Naive B cell (primary cell): ENCODE measurements at regions not wholly inside any gene's neighbourhood (a gene's known extent, or its start where the extent isn't known, plus 50 kb on each side); places are given as distances from the start of the nearest gene placed in this dataset.

Experiments used
- ATAC-seq, 2 donors: fragments of 150-1000 bp; cut with Tn5 transposase; 2 replicates each; pipeline ENCODE4 v1.10.0; 2021; ENCODE audit warnings: low read depth in 2 of 2, mild to moderate bottlenecking in 2 of 2, moderate library complexity in 2 of 2
- DNase-seq: peaks from one replicate; pipeline ENCODE4 v3.0.0; 2022
- H3K27ac Mint-ChIP-seq, 6 donors: one replicate each; pipeline ENCODE4 v1.8.0; 2020 to 2022; ENCODE audit warnings: mild to moderate bottlenecking in 6 of 6, mixed read lengths in 6 of 6, moderate library complexity in 5 of 6, inconsistent platforms in 2 of 6
- H3K27me3 Mint-ChIP-seq, 3 donors: one replicate each; pipeline ENCODE4 v1.8.0; 2021 to 2022; ENCODE audit warnings: mixed read lengths in 3 of 3, mild to moderate bottlenecking in 1 of 3
- H3K36me3 Mint-ChIP-seq, 2 donors: one replicate each; pipeline ENCODE4 v1.8.0; 2020 to 2022; ENCODE audit warnings: mixed read lengths in 2 of 2, inconsistent platforms in 1 of 2, mild to moderate bottlenecking in 1 of 2
- H3K4me1 Mint-ChIP-seq, 3 donors: one replicate each; pipeline ENCODE4 v1.8.0; 2020 to 2022; ENCODE audit warnings: mixed read lengths in 3 of 3, inconsistent platforms in 1 of 3, mild to moderate bottlenecking in 1 of 3, moderate library complexity in 1 of 3
- H3K4me3 Mint-ChIP-seq, 8 donors: one replicate each; pipeline ENCODE4 v1.8.0; 2020 to 2022; ENCODE audit warnings: mild to moderate bottlenecking in 8 of 8, mixed read lengths in 8 of 8, moderate library complexity in 8 of 8, inconsistent platforms in 2 of 8
- H3K9me3 Mint-ChIP-seq, 7 donors: one replicate each; pipeline ENCODE4 v1.8.0; 2020 to 2022; ENCODE audit warnings: mixed read lengths in 7 of 7, mild to moderate bottlenecking in 5 of 7, inconsistent platforms in 2 of 7, moderate library complexity in 1 of 7

GRCh38 chr4:154078504-154079350 lies 289.8 kb upstream of the SFRP2 start:
- Mint-ChIP-seq H3K27me3 (no peaks in the 10 kb centered on the region), H3K4me3 (no peak overlapping the region), H3K4me1 (no peaks in the 10 kb centered on the region), H3K27ac (no peak overlapping the region), H3K9me3 (peaks cover 0 to 2% (median 0%) of the 10 kb centered on the region in 7 donors), H3K36me3 (no peaks in the 10 kb centered on the region)
- no peak for ATAC-seq
- no peak for DNase-seq

- Mint-ChIP-seq H3K27me3 (no peaks in the 10 kb centered on the region), H3K4me3 (no peak overlapping the region), H3K9me3 (peaks cover 0 to 9% (median 2%) of the 10 kb centered on the region in 7 donors), H3K27ac (no peak overlapping the region), H3K36me3 (no peaks in the 10 kb centered on the region), H3K4me1 (no peaks in the 10 kb centered on the region)
- no peak for DNase-seq
- ATAC-seq: no peak
Measured at GRCh38 chr4:154076921-154077320, 288.0 kb upstream of the SFRP2 start.

DNA sequence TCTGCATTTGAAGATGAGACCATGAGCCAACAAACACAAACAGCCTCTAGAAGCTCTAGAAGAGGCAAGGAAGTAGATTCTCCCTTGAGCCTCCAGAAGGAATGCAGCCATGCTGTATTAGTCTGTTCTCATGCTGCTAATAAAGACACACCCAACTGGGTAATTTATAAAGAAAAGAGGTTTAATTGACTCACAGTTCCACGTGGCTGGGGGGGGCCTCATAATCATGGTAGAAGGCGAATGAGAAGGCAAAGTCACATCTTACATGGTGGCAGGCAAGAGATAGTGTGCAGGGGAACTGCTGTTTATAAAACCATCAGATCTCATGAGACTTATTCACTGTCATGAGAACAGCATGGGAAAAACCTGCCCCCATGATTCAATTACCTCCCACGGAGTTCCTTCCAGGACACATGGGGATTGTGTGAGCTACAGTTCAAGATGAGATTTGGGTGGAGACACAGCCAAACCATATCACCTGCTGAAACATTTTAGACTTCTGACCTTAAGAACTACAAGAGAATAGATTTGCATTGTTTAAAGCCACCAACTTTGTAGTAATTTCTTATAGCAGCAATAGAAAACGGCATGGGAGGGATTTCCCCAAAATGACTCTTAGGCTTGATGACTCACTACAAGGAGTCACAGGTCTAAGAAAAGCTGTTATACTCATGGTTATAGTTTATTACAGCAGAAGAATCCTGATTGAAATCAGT lies 284.4 kb upstream of the SFRP2 start:
- Mint-ChIP-seq H3K27me3 (no peaks in the 10 kb centered on the region), H3K36me3 (no peaks in the 10 kb centered on the region), H3K4me1 (no peaks in the 10 kb centered on the region), H3K27ac (no peak overlapping the region), H3K9me3 (peaks cover 0 to 10% (median 4%) of the 10 kb centered on the region in 7 donors), H3K4me3 (no peak overlapping the region)
- ATAC-seq: no peak
- DNase-seq: no peak

DNA sequence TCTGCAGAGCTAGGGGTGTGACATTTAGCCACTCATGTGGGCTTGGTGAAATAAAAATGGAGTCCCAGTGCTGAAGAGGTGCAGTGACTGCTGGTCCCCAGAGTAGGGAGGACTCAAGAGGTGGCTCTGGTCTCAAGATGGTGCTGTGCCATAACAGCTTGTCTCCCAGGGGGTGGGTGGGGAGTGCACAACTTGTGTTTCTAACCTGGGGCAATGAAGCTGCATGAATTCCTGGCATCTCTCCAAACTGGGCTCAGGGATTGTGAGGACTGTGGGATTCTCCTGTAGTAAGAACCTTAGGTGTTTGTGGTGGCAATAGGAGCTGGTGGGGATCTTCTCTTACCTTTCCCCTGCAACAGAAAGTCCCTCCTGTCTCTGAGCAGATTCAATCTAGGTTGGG lies 278.9 kb upstream of the SFRP2 start:
- Mint-ChIP-seq H3K36me3 (peaks cover 0 to 14% of the 10 kb centered on the region in 2 donors), H3K4me3 (no peak overlapping the region), H3K27me3 (no peaks in the 10 kb centered on the region), H3K27ac (no peak overlapping the region), H3K9me3 (peaks cover 7 to 33% (median 16%) of the 10 kb centered on the region in 7 donors), H3K4me1 (no peaks in the 10 kb centered on the region)
- ATAC-seq (no peak), DNase-seq (no peak)

- H3K9me3 Mint-ChIP-seq: peaks cover 5 to 29% (median 15%) of the 10 kb centered on the region in 7 donors
- no peaks in the 10 kb centered on the region for H3K27me3 Mint-ChIP-seq
- H3K4me3 Mint-ChIP-seq: no peak overlapping the region
- H3K36me3 Mint-ChIP-seq: peaks cover 0 to 14% of the 10 kb centered on the region in 2 donors
- H3K27ac Mint-ChIP-seq: no peak overlapping the region
- no peak for ATAC-seq
- no peak for DNase-seq
- H3K4me1 Mint-ChIP-seq: no peaks in the 10 kb centered on the region
Measured at GRCh38 chr4:154065368-154065767, 276.5 kb upstream of the SFRP2 start.

- Mint-ChIP-seq H3K27me3 (no peaks in the 10 kb centered on the region), H3K27ac (no peak overlapping the region), H3K36me3 (peaks cover 0 to 14% of the 10 kb centered on the region in 2 donors), H3K4me3 (no peak overlapping the region), H3K4me1 (no peaks in the 10 kb centered on the region), H3K9me3 (peaks cover 5 to 29% (median 15%) of the 10 kb centered on the region in 7 donors)
- DNase-seq (no peak), ATAC-seq (no peak)
Measured at GRCh38 chr4:154064244-154064643, 275.4 kb upstream of the SFRP2 start.

- no peak for ATAC-seq
- H3K9me3 Mint-ChIP-seq: peaks cover 0 to 30% (median 21%) of the 10 kb centered on the region in 7 donors
- peaks cover 0 to 6% (median 5%) of the 10 kb centered on the region in 3 donors for H3K27me3 Mint-ChIP-seq
- no peak for DNase-seq
- no peak overlapping the region for H3K4me3 Mint-ChIP-seq
- H3K27ac Mint-ChIP-seq: no peak overlapping the region
- H3K4me1 Mint-ChIP-seq: no peaks in the 10 kb centered on the region
- peaks cover 0 to 11% of the 10 kb centered on the region in 2 donors for H3K36me3 Mint-ChIP-seq
Measured at GRCh38 chr4:154049457-154050181, 260.7 kb upstream of the SFRP2 start.

DNA sequence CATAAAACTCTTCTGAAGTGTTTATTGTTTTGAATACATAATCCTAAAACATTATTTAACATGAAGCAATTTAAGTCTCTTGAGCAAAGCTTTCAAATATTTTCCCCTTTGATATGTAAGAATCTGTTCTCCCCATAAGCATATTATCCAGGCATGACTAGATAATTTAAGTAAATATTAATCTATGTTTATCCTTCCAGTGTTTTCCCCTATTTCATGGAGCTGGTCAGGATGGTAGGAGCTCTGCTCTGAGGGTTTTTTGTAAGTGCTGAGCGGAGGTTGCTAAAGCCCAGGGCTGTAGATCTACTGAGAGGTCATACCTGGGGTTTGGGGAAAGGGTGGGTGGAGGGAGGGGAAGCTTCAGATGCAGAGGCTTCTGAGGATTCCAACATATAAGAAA lies 258.9 kb upstream of the SFRP2 start:
- DNase-seq: no peak
- no peaks in the 10 kb centered on the region for H3K36me3 Mint-ChIP-seq
- no peak for ATAC-seq
- peaks cover 0 to 11% (median 5%) of the 10 kb centered on the region in 7 donors for H3K9me3 Mint-ChIP-seq
- H3K4me3 Mint-ChIP-seq: no peak overlapping the region
- H3K27ac Mint-ChIP-seq: no peak overlapping the region
- peaks cover 0 to 6% (median 5%) of the 10 kb centered on the region in 3 donors for H3K27me3 Mint-ChIP-seq
- H3K4me1 Mint-ChIP-seq: no peaks in the 10 kb centered on the region

- Mint-ChIP-seq H3K27ac (no peak overlapping the region), H3K9me3 (peaks cover 0 to under 1% (median 0%) of the 10 kb centered on the region in 7 donors), H3K4me1 (no peaks in the 10 kb centered on the region), H3K36me3 (no peaks in the 10 kb centered on the region), H3K4me3 (no peak overlapping the region), H3K27me3 (peaks cover 0 to 6% (median 5%) of the 10 kb centered on the region in 3 donors)
- ATAC-seq: no peak
- DNase-seq: no peak
Measured at GRCh38 chr4:154044742-154045485, 256.0 kb upstream of the SFRP2 start.

DNA sequence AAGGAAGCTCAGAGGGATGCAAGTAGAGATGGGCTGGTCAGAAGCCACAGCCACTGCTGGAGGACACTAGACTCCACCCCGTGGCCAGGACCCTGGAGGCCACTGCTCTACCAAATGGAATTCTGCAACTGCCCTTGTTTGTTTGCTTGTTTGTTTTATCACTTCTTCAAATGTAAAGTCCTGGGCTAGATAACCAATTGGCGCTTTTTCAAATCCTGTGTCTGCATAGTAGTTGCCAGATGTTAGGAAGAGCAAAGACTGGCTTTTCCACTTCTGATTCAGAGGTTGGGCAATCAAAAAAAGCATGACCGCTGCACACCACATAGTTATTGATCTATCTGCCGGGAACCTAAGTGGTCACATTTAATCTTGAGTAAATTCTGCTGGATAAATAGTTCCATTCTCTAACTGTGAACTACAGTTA lies 255.2 kb upstream of the SFRP2 start:
- no peak for DNase-seq
- no peak for ATAC-seq
- H3K27ac Mint-ChIP-seq: peak overlapping the region in 1 of 6 donors; percentile 39
- no peak overlapping the region for H3K4me3 Mint-ChIP-seq
- no peaks in the 10 kb centered on the region for H3K4me1 Mint-ChIP-seq
- H3K36me3 Mint-ChIP-seq: no peaks in the 10 kb centered on the region
- peaks cover 0 to 6% (median 5%) of the 10 kb centered on the region in 3 donors for H3K27me3 Mint-ChIP-seq
- H3K9me3 Mint-ChIP-seq: no peaks in the 10 kb centered on the region

- H3K9me3 Mint-ChIP-seq: peaks cover 0 to 2% (median 0%) of the 10 kb centered on the region in 7 donors
- no peaks in the 10 kb centered on the region for H3K4me1 Mint-ChIP-seq
- no peak overlapping the region for H3K27ac Mint-ChIP-seq
- peaks cover 2 to 9% (median 5%) of the 10 kb centered on the region in 3 donors for H3K27me3 Mint-ChIP-seq
- H3K4me3 Mint-ChIP-seq: no peak overlapping the region
- ATAC-seq: no peak
- H3K36me3 Mint-ChIP-seq: no peaks in the 10 kb centered on the region
- DNase-seq: no peak
Measured at GRCh38 chr4:154041640-154042039, 252.8 kb upstream of the SFRP2 start.

DNA sequence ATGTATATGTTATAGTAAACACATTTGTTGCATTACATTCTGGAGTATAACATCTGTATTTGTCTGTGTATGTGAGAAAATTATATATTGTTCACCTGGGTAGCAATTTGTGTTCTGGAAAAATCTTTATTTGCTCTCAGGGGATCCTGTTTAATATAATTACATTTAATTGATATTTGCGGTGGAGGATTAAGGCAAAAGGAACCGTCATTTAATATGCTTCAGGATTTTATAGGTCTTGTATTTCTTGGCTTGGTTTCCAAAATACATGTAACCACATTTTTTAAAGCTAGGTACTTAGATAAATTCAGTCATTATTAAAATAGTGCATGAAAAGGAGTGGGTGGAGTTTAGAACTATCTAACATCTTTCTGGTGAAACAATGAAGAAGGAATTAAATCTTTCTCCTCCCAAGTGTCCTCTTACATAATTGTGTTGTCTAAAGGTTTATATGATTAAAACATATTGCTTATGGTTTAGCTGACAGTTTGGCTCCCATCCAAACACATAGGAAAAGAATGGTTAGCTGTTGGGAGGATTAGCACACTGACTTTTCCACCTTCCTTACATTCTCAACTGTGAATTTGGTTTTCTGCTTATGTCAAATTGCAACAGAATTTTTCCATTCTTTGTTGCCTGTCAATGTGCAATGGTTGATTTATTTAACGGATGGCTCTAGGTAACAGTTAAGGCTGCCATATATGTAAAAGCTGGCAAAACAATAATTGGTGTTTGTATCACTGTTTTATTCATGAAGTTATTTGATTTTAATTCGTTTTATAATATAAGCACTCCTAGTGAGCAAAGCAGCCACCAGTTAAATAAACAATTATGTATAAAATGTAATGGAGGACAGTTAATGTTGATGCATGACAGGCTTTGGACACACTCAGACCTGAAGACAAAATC lies 250.8 kb upstream of the SFRP2 start:
- Mint-ChIP-seq H3K4me3 (no peak overlapping the region), H3K27ac (no peak overlapping the region), H3K27me3 (peaks cover 0 to 9% (median 5%) of the 10 kb centered on the region in 3 donors), H3K36me3 (no peaks in the 10 kb centered on the region), H3K9me3 (peaks cover 0 to 4% (median 0%) of the 10 kb centered on the region in 7 donors), H3K4me1 (no peaks in the 10 kb centered on the region)
- ATAC-seq (no peak), DNase-seq (no peak)
